ENCODE measurements at regions not wholly inside any gene's neighbourhood (a gene's known extent, or its start where the extent isn't known, plus 50 kb on each side); places are given as distances from the start of the nearest gene placed in this dataset.

GRCh38 chr16:86828202-86828601 is 249.9 kb downstream of the FOXL1 start:
- DNase-seq (ENCODE audit: low read depth), result no peak
- TF ChIP-seq CTCF (IDR thresholded peaks at IDR 0.05; ENCODE audit: insufficient read depth, low read depth, low read length, missing control alignments), result no peak
- H3K4me3 ChIP-seq (ENCODE audit: low read length), result no peak overlapping the region

DNA sequence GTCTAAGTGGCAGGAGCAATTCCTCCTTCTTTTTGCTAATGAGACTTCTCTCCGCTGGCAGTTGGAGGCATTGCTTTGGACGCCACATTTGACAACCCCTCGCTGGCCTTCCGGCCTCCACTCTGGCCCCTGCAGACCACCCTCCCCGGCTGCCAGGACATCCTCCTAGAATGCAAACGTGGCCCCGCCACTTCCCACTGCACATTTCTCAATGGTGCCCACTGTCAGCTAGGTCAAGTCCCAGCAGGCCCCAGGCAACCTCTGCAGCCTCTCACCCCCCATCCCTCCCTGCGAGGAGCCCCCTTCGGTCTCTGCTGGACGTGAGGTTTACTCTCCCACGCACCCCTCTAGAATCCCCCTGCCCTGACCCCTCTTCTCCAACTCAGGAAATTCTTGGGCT is 250.3 kb downstream of the FOXL1 start:
- no peak overlapping the region for H3K4me3 ChIP-seq (ENCODE audit: low read length)
- DNase-seq (ENCODE audit: low read depth), result no peak
- TF ChIP-seq CTCF (IDR thresholded peaks at IDR 0.05; ENCODE audit: insufficient read depth, low read depth, low read length, missing control alignments), result no peak

DNA sequence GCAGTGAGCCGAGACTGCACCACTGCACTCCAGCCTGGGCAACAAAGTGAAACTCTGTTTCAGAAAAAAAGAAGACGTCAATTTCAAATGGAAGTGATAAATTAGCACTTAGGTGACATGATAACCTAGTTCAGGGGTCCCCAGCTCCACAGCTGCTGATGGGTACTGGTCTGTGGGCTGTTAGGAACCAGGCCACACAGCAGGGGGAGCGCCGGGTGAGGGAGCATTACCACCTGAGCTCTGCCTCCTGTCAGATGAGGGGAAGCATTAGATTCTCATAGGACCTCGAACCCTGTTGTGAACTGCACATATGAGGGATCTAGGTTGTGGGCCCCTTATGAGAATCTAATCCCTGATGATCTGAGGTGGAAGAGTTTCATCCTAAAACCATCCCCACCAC is 253.0 kb downstream of the FOXL1 start:
- no peak overlapping the region for H3K4me3 ChIP-seq (ENCODE audit: low read length)
- TF ChIP-seq CTCF (IDR thresholded peaks at IDR 0.05; ENCODE audit: insufficient read depth, low read depth, low read length, missing control alignments), result no peak
- no peak for DNase-seq (ENCODE audit: low read depth)

- TF ChIP-seq CTCF (IDR thresholded peaks at IDR 0.05; ENCODE audit: insufficient read depth, low read depth, low read length, missing control alignments), result no peak
- DNase-seq (ENCODE audit: low read depth), result no peak
- no peak overlapping the region for H3K4me3 ChIP-seq (ENCODE audit: low read length)
These were observed 254.8 kb downstream of the FOXL1 start for GRCh38 chr16:86833136-86833535.

GRCh38 chr16:86834451-86835035 is 256.2 kb downstream of the FOXL1 start:
- peak; percentile 21 for TF ChIP-seq CTCF (IDR thresholded peaks at IDR 0.05; ENCODE audit: insufficient read depth, low read depth, low read length, missing control alignments)
- DNase-seq (ENCODE audit: low read depth), result no peak
- H3K4me3 ChIP-seq (ENCODE audit: low read length), result no peak overlapping the region

- TF ChIP-seq CTCF (IDR thresholded peaks at IDR 0.05; ENCODE audit: insufficient read depth, low read depth, low read length, missing control alignments), result no peak
- H3K4me3 ChIP-seq (ENCODE audit: low read length), result no peak overlapping the region
- no peak for DNase-seq (ENCODE audit: low read depth)
These were observed 257.6 kb downstream of the FOXL1 start for GRCh38 chr16:86835982-86836381.

DNA sequence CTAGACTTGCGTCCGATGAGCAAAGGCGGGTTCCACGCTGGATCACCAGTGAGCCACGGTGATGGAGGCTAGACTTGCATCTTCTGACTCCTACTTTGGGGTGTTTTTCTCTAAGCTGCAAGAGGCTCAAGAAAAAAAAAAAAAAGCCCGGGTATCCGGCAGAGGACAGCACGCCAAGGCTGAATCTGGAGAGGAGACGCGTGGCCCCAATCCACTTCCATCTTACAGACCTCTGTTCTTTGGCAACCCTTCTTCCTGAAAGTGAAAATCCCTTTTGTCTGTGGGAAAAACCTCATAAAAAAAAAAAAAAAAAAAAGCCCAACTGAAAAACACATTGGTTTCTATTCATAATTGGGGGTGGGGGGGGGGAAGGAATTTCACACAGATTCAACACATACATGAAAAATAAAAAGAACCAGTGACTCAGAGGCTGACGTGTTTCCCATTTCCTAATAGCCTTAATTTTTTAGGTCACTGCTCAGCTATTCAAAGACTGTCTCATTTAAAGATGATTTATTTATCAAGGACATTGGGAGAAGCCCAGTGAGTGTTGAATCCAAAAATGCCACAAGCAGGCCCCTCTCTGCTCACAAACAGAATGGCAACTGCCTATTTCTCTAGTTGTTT is 258.3 kb downstream of the FOXL1 start:
- TF ChIP-seq CTCF (IDR thresholded peaks at IDR 0.05; ENCODE audit: insufficient read depth, low read depth, low read length, missing control alignments), result no peak
- H3K4me3 ChIP-seq (ENCODE audit: low read length), result no peak overlapping the region
- DNase-seq (ENCODE audit: low read depth), result peak; percentile 88
